Erythroblast (primary cell): ENCODE measurements at regions not wholly inside any gene's neighbourhood (a gene's known extent, or its start where the extent isn't known, plus 50 kb on each side); places are given as distances from the start of the nearest gene placed in this dataset.
"Not testable (repeated sequence)": the region's sequence is repeated elsewhere in the genome, so short reads cannot be mapped to it uniquely, and the experiment has no call there.

Source experiments
- DNase-seq, 2 experiments: peaks; one replicate each; lab custom pipeline; 2025; lab: John Stamatoyannopoulos, UW
- GATA1 ChIP-seq: IDR thresholded peaks from 2 replicates; pipeline ENCODE4 v1.6.1; 2011; ENCODE audit warnings: low read depth, mild to moderate bottlenecking, control low read depth, low read length, moderate library complexity
- POLR2A ChIP-seq: IDR thresholded peaks from 2 replicates; pipeline ENCODE4 v1.6.1; 2011; ENCODE audit warnings: mild to moderate bottlenecking, low read length

- DNase-seq = no peak
- no peak for TF ChIP-seq POLR2A
- TF ChIP-seq GATA1 = no peak
Observed at GRCh38 chr13:110061270-110061669, 245.7 kb downstream of the COL4A1 start.

- DNase-seq = no peak
- TF ChIP-seq GATA1 (no peak), POLR2A (no peak)
Observed at GRCh38 chr13:110057052-110057451, 249.9 kb downstream of the COL4A1 start.

- DNase-seq = no peak
- no peak for TF ChIP-seq GATA1
Observed at GRCh38 chr13:110056640-110057039, 250.3 kb downstream of the COL4A1 start.

- no peak for DNase-seq
- TF ChIP-seq POLR2A = no peak
- TF ChIP-seq GATA1 = no peak
Observed at GRCh38 chr13:110055089-110055488, 251.9 kb downstream of the COL4A1 start.

GRCh38 chr13:110054041-110054440 lies 252.9 kb downstream of the COL4A1 start:
- no peak for TF ChIP-seq POLR2A
- no peak for TF ChIP-seq GATA1
- no peak for DNase-seq

GRCh38 chr13:110047496-110047895 lies 259.5 kb downstream of the COL4A1 start:
- no peak for DNase-seq
- no peak for TF ChIP-seq GATA1
- no peak for TF ChIP-seq POLR2A

GRCh38 chr13:110046811-110047210 lies 260.1 kb downstream of the COL4A1 start:
- DNase-seq = no peak
- TF ChIP-seq GATA1 = no peak
- TF ChIP-seq POLR2A = no peak

GRCh38 chr13:110045919-110046318 lies 259.5 kb upstream of the IRS2 start:
- DNase-seq = no peak
- no peak for TF ChIP-seq GATA1
- TF ChIP-seq POLR2A = no peak

GRCh38 chr13:110045202-110045601 lies 258.8 kb upstream of the IRS2 start:
- DNase-seq = no peak
- no peak for TF ChIP-seq GATA1
- TF ChIP-seq POLR2A = no peak

GRCh38 chr13:110044551-110045111 lies 258.2 kb upstream of the IRS2 start:
- DNase-seq = no peak

GRCh38 chr13:110042253-110042950 lies 256.0 kb upstream of the IRS2 start:
- TF ChIP-seq GATA1 (no peak), POLR2A (no peak)
- no peak for DNase-seq

More at GRCh38 chr13:110044551-110045111, 258.2 kb upstream of the IRS2 start:
- TF ChIP-seq GATA1 (no peak), POLR2A (no peak)

GRCh38 chr13:110041638-110042037 lies 255.3 kb upstream of the IRS2 start:
- not testable (repeated sequence) for DNase-seq

GRCh38 chr13:110037925-110038573 lies 251.7 kb upstream of the IRS2 start:
- no peak for DNase-seq
- no peak for TF ChIP-seq GATA1
- TF ChIP-seq POLR2A = no peak

- DNase-seq = no peak
- TF ChIP-seq GATA1 (no peak), POLR2A (no peak)
Observed at GRCh38 chr13:110036060-110036459, 249.7 kb upstream of the IRS2 start.

- DNase-seq = no peak
- TF ChIP-seq GATA1 (no peak), POLR2A (no peak)
Observed at GRCh38 chr13:110034031-110034549, 247.7 kb upstream of the IRS2 start.
